ENCODE measurements at regions not wholly inside any gene's neighbourhood (a gene's known extent, or its start where the extent isn't known, plus 50 kb on each side); places are given as distances from the start of the nearest gene placed in this dataset.
"Not testable (repeated sequence)": the region's sequence is repeated elsewhere in the genome, so short reads cannot be mapped to it uniquely, and the experiment has no call there.

- no peak for DNase-seq
Observed at GRCh38 chr12:71385155-71385554, 54.4 kb upstream of the LGR5 start.

- DNase-seq, result not testable (repeated sequence)
Observed at GRCh38 chr12:71376711-71377355, 62.8 kb upstream of the LGR5 start.

- DNase-seq, result no peak
Observed at GRCh38 chr12:71371122-71371521, 68.5 kb upstream of the LGR5 start.

- no peak for DNase-seq
Observed at GRCh38 chr12:71360013-71360412, 79.6 kb upstream of the LGR5 start.

- DNase-seq, result no peak
Observed at GRCh38 chr12:71356569-71356968, 83.0 kb upstream of the LGR5 start.

GRCh38 chr12:71354871-71355270 lies 84.7 kb upstream of the LGR5 start:
- no peak for DNase-seq

- no peak for DNase-seq
Observed at GRCh38 chr12:71353607-71354006, 86.0 kb upstream of the LGR5 start.

GRCh38 chr12:71349950-71350349 lies 89.6 kb upstream of the LGR5 start:
- DNase-seq, result no peak

GRCh38 chr12:71338933-71339332 lies 100.7 kb upstream of the LGR5 start:
- DNase-seq, result no peak

- no peak for DNase-seq
Observed at GRCh38 chr12:71335963-71336257, 103.7 kb upstream of the LGR5 start.

GRCh38 chr12:71335151-71335962 lies 104.2 kb upstream of the LGR5 start:
- DNase-seq, result no peak

GRCh38 chr12:71333418-71333817 lies 106.2 kb upstream of the LGR5 start:
- DNase-seq, result no peak

- no peak for DNase-seq
Observed at GRCh38 chr12:71329956-71330355, 109.6 kb upstream of the LGR5 start.

- DNase-seq, result no peak
Observed at GRCh38 chr12:71321531-71321930, 118.1 kb upstream of the LGR5 start.

- DNase-seq, result no peak
Observed at GRCh38 chr12:71321130-71321529, 118.5 kb upstream of the LGR5 start.

GRCh38 chr12:71315328-71315985 lies 124.1 kb upstream of the LGR5 start:
- no peak for DNase-seq

GRCh38 chr12:71312768-71313403 lies 126.7 kb upstream of the LGR5 start:
- DNase-seq, result no peak

- DNase-seq, result not testable (repeated sequence)
Observed at GRCh38 chr12:71311611-71312010, 128.0 kb upstream of the LGR5 start.

GRCh38 chr12:71306808-71307207 lies 132.8 kb upstream of the LGR5 start:
- DNase-seq, result no peak

GRCh38 chr12:71304306-71304705 lies 135.3 kb upstream of the LGR5 start:
- no peak for DNase-seq

GRCh38 chr12:71303199-71303598 lies 136.4 kb upstream of the LGR5 start:
- no peak for DNase-seq

GRCh38 chr12:71300772-71301675 lies 138.6 kb upstream of the LGR5 start:
- DNase-seq, result no peak

Measured in NCI-H1092 (cell line).